SH-SY5Y (cell line): ENCODE measurements at regions not wholly inside any gene's neighbourhood (a gene's known extent, or its start where the extent isn't known, plus 50 kb on each side); places are given as distances from the start of the nearest gene placed in this dataset.

ENCODE experiments used
- GATA2 ChIP-seq: IDR thresholded peaks from 2 replicates; pipeline ENCODE4 v1.6.1; 2011; ENCODE audit warnings: mild to moderate bottlenecking, low read depth, low read length
- GATA3 ChIP-seq: IDR thresholded peaks from 2 replicates; pipeline ENCODE4 v1.6.1; 2011; ENCODE audit warnings: low read depth, mild to moderate bottlenecking, low read length, moderate library complexity

- no peak for TF ChIP-seq GATA2
- no peak for TF ChIP-seq GATA3
These were observed 106.0 kb upstream of the CDH4 start for GRCh38 chr20:61146023-61146422.
